B cell (primary cell): ENCODE measurements at regions not wholly inside any gene's neighbourhood (a gene's known extent, or its start where the extent isn't known, plus 50 kb on each side); places are given as distances from the start of the nearest gene placed in this dataset.

Source experiments
- EZH2 ChIP-seq: IDR thresholded peaks from 2 replicates; pipeline ENCODE4 v1.6.1; 2012; ENCODE audit warnings: borderline replicate concordance, low read depth, mild to moderate bottlenecking, moderate library complexity, low read length; ENCODE audit not compliant: insufficient read depth, poor library complexity, severe bottlenecking
- TF ChIP-seq, protein P1 (sequence below): fragments of 200-600 bp; IDR thresholded peaks from one replicate; pipeline ENCODE4 v1.8.0; 2022; ENCODE audit warnings: antibody characterized with exemption, mild to moderate bottlenecking

DNA sequence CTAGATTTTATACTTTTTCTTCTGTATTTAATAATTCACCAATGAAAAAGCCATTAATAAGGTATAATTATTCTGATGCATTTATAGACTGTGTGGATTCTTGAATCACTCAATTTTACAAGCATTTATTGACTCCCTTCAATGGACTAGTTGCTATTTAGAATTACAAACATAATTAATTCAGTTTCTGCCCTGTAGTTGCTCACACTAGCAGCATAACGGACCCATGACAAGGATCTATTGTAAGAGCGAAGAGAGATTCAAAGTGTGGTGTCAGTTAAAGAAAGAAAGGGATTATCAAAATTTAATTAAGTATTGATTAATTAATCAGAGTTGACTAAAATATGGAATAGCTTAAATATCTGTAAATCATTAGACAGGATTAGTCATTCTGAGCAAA lies 602.6 kb upstream of the PTCHD4 start:
- TF ChIP-seq, protein P1, sequence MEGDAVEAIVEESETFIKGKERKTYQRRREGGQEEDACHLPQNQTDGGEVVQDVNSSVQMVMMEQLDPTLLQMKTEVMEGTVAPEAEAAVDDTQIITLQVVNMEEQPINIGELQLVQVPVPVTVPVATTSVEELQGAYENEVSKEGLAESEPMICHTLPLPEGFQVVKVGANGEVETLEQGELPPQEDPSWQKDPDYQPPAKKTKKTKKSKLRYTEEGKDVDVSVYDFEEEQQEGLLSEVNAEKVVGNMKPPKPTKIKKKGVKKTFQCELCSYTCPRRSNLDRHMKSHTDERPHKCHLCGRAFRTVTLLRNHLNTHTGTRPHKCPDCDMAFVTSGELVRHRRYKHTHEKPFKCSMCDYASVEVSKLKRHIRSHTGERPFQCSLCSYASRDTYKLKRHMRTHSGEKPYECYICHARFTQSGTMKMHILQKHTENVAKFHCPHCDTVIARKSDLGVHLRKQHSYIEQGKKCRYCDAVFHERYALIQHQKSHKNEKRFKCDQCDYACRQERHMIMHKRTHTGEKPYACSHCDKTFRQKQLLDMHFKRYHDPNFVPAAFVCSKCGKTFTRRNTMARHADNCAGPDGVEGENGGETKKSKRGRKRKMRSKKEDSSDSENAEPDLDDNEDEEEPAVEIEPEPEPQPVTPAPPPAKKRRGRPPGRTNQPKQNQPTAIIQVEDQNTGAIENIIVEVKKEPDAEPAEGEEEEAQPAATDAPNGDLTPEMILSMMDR = no peak
- no peak for TF ChIP-seq EZH2
